Renal cortex interstitium (tissue), 11 donors: ENCODE measurements at regions not wholly inside any gene's neighbourhood (a gene's known extent, or its start where the extent isn't known, plus 50 kb on each side); places are given as distances from the start of the nearest gene placed in this dataset.
A peak's percentile ranks its signal among the peaks of the same experiment; 100 is the strongest.

Experiments
- DNase-seq, 11 donors: peaks; one replicate each; pipeline ENCODE4 v3.0.0-alpha.2; 2013; ENCODE audit warnings: low read depth in 9 of 11, low spot score in 4 of 11; ENCODE audit errors: extremely low read depth in 1 of 11

DNA sequence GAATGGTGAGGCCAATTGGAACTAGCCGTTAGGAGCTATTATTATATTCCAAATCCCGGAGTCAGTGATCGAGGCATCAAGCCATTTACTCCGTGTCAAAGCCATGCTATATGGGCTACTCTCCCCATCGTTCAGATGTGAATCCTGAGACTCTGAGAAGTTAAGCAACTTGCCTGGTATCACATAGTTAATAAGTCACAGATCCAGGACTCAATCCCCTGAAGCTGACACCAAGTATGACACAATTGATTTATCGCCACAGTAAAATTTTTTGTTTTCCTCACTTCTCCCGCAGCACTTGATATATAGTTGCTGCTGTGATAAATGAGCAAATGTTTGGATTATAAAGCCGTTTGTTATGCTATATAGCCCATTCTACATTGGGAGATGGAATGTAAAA is 50.8 kb upstream of the TSHZ2 start:
- DNase-seq = no peak

DNA sequence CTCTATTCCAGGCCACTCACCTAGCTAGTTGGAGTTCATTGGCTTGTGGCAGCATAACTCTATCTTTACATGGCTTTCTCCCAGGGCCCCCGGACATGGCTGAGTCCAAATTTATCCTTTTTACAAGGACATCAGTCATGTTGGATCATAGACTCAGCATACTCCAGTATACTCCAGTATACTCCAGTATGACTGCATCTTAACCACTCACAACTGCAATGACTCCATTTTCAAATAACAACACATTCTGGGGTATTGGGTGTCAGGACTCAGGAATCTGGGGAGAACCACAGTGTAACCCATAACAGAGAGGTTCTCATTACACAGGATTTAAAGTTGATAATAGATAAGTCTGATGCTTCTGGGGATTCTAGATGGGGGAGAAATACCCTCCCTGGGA is 53.8 kb upstream of the TSHZ2 start:
- DNase-seq = no peak

DNA sequence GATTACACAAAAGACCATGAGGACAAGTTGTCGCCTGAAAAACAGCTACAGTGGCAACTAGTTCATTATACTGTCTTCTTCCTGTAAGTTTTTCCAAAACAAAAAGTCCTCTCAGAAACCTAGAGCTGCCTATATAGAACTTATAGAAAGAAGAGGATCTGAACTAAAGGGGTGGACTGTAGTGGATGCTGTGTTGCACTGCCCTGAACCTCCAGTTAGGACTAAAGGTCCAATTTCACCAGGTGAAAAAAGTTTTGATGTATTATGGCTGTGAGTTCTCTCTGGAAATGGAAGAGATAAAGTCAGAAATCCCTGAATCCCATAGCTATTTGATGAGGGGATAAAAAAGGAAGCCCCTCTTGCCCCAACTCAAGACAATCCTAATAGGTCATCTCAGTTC is 56.6 kb upstream of the TSHZ2 start:
- no peak for DNase-seq

DNA sequence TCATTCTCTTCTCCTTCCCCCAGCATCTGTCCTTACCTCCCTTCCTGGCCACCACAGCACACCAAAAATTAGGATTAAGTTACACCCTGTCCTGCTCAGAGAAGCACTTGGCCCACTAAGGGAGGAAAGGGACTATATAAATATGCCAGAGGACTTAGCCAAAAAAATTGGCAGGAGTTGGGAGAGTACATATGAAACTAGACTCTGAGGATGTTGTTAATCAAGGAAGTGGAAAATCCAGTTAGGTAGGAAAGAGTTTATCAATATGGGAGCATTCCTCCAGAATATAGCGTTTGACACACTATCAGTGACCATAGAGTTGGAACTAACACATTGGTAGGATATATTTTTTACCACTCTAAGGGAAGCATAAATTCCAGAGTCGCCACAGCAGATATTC is 57.3 kb upstream of the TSHZ2 start:
- DNase-seq = no peak

DNA sequence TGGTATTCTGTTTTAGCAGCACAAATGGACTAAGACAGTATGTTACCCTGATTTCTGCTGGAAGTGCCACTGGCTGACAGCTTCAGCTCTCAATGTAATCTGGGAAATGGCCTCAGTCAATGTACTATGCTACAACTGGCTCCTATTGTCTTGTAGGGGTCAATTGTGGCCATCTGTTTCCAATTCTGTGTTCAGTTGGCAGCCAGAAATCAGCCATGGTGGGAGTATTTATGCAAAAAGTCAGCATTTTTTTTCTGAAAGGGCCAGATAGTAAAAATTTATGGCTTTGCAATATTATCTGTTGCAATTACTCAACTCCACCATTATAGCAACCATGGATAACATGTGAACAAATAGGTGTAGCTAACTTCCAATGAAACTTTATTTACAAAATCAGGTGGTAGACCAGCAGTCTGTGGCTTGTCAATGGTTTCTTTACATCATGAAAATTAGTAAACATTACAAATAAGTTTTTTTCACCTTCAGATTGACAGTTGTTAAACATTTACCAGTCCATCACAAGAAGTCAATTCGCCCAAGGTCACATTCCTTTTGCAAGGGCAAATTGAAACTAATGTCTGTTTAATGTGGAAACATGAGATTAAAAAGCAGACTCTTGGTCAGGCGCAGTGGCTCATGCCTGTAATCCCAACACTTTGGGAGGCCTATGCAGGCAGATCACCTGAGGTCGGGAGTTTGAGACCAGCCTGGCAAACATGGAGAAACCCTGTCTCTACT is 58.3 kb upstream of the TSHZ2 start:
- DNase-seq = no peak

DNA sequence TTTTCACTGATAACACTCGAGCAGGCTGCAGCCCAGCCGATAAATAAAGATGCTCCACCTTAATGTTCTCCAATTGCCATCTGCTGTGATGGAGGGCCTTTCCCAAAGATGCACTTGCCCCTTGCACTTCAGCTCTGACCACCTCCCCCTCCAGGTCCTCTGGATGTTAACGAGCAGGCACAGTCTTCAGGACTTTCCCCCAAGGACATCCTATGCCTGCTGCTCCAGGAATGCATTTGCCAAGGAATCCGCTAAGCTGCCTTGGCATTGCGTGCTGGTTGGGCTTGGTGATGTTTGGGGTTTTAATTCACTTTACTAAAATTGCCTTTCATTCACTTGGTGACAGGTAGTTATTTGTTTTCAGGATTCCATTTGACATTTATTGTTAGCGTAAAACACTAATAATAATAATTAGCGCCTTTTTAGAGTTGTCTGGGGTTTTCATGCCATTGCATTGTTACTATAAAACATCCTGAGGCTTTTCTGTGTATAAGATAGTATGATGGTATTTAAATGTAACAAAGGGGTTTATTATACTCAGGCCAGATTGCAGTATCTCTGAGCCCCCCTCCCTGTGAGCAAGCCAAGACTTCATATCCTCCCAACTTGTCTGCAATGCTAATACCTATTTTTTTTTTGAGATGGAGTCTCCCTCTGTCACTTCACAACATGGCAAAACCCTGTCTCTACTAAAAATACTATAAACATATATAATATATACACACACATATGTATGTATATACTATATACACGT is 66.7 kb upstream of the TSHZ2 start:
- no peak for DNase-seq

DNA sequence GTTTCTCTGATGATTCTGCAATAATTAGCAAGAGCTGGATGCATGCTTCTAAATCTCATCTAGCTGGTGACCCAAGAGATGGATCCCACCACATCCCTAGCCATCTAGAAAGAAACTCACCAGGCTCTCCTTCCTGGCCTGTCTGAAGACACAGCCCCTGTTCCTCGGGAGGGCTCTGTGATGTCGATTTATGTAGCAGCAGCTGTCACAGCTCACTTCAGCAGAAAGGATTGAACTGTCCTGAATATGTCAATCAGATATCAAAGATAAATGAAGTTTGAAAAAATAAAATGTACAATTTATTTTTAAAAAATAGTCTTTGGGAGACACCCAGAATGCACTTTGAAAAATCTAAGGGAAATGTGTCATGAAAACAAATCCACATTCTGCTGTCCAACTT is 67.3 kb upstream of the TSHZ2 start:
- no peak for DNase-seq

DNA sequence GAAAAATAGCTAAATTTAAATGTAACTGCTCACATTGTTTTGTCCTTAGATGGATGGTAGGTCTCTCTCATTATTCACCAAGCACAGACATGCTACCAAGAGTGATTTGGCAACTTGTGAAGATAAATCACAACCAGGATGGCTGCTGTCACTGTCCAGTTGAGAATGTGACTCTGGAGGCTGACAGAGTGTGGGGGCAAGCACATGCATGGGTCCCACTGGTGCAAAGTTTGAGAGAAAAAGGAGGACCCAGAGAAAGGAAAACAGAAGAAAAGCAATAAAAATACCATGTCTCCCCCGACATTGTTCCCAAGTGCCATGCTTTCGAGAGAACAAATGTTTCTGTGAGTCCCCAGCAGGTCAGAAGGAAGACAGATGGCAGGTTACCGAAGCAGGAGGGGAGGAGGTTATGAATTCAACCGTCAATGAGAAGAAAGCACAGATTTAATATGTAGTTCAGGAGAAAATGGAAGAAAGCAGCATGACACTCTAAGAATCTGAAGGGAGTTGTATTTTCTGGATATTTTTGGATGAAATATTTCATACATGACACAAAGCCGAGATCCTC is 73.0 kb upstream of the TSHZ2 start:
- no peak for DNase-seq

DNA sequence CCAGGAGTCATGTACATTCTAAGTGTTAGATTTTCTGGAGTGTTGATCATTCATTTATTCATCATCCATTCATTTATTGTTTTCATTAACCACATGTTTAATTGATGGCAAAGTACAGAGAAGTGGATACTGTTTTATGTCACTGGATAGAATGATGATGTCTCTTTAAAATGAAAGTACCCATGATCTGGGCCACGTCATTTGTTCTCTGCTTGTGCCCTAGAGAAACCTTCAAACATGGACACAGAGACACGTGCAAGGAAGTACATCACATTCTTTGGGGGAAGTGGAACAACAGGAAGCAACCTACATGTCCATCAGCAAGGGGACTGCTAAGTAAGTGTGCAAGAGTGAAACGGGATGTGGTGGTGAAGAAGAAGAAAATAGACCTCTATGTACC is 75.8 kb upstream of the TSHZ2 start:
- no peak for DNase-seq

DNA sequence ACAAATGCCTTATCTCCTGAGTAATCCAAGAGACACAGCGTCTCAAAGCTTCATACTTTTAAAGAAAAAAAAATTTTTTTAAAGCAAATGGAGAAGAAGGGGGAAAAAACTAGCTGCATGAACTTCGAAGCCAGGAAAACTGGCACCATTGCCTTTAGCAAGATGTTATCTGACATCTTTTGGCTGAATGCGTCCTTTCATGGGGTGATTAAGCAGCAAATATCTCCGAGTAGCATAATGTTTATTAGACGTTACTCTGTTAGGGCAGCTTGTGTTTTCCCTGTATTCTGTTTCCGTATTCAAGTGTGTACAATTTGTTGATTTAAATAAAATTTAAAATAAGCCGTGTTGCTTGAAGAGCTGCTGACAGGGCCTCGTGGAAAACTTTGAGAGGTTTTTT is 76.5 kb upstream of the TSHZ2 start:
- peak in 1 of 11 donors; percentile 9 for DNase-seq

DNA sequence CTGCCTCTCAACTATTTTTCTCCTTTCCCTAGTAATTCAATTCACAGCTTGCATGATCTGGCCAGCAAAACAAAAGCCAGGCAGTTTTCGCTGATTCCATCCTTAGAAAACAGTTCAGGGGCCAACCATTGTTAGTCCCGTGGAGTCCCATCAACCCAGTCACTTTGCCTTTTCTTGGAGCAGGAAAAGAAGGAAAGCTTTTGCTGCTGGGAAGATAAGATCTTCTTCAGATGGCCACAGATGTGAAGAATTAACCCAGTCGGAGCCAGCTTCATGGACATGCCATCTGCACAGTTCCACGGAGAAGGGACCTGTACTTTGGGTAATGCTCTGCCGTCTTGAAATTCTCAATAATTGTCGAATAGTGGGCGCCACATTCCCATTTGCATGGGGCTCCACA is 76.9 kb upstream of the TSHZ2 start:
- DNase-seq = no peak

DNA sequence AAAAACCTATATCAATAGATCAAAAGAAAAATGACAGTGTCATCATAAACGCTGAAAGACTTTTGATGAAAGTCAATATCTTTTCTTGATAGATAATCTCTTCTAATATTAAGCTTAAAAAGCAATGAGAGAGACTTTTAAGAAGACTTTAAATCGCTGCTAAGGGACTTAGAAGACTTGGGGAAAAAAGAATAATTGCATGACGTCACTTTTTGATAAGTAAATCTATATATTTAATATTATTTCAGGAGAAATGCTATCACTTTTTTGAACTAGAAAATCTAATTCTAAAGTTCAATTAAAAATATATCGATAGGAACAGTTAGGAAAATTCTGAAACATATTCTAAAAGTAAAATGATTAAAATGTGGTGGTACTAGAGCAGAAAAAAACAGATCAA is 78.7 kb upstream of the TSHZ2 start:
- DNase-seq = no peak

DNA sequence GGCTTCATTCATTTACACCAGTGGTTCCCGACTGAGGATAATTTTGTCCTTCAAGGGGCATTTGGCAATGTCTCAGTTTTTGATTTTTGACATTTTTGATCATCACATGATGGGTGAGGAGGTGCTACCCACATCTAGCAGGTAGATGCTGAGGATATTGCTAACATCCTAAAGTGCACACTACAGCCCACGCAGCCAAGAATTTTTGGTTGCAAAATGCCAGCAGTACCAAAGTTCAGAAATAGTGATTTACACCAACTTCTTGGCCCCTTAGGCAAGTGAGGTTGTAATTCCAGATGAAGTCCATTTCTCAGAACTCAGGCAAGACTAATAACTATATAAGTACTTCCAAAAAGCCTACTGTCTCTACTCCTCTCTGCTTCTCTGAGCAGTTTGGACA is 80.1 kb upstream of the TSHZ2 start:
- DNase-seq = no peak

DNA sequence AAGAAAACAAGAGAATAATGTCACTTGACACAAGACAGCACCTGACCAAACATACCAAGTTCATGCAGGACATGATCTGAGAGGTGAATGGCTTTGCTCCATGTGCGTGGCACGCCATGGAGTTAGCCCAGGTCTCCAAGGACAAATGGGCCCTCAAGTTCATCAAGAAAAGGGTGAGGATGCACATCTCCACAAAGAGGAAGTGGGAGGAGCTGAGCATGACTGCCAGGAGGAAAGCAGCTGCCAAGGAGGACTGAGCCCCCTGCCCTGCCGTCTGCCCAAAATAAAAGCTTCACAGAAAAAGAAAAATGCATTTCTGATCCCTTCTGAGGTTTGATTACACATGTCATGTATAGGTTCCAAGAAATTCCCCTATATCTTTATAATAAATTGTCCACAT is 82.0 kb upstream of the TSHZ2 start:
- DNase-seq = no peak

DNA sequence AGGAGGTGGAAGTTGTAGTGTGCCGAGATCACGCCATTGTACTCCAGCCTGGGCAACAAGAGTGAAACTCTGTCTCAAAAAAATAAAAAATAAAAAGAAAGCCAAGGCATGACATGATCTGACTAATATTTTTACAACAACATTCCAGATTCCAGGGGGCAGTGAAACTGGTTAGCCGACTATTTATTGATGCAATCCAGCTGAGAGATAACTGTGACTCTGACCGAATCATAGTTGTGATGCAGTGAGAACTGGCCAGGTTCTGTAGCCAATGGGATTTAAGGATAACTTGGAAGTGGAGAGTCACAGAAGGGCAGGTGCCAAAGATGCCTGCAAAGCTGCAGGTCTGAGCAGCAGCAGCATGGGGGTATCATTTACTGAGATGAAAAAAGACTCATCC is 82.9 kb upstream of the TSHZ2 start:
- no peak for DNase-seq

DNA sequence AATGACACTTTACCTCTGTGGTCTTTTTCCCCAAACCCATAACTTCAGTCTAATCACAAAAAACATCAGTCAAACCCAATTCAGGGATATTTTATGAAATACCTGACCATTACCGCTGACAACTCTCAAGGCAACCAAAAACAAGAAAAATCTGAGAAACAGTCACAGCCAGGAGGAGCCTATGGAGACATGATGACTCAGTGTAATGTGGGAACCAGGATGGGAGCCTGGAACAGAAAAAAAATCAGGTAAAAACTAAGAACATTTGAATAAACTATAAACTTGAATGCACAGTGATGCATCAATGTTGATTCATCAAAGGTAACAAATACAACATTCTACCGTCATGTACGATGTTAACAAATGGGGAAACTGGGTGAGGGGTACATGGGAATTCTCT is 84.1 kb upstream of the TSHZ2 start:
- no peak for DNase-seq

DNA sequence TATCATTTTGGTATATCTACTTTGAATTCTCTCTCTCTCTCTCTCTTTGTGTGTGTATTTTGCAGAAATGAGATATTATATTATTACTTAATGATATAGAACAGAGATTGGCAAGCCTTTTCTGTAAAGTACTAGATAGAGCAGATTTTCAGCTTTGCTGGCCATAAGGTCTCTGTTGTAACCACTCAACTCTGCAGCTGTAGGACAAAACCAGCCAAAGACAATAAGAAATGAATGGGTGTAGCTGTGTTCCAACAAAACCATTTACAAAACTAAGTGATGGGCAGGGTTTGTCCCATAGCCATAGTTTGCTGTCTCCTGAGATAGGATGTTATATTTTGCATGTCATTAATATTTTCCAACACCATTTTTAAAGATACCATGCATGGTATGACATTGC is 91.2 kb upstream of the TSHZ2 start:
- DNase-seq = no peak

DNA sequence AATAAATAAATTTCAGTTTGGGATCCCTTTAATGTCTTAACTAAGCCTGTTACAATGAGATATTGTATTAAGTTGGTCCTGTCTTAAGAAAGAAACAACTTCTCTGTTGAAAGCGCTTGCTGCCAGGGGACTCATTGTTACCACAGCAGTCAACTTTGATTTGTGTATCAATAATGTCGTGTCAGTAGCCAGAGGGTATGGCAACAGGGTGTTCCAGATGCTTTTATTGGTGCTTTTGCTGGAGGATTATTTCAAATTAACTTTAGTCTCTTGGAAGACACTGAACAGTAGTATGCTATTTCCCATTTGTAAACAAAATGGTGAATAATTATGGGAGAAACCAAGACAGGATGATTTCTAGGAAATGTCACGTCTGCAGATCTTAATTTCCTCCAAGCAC is 91.9 kb upstream of the TSHZ2 start:
- no peak for DNase-seq

DNA sequence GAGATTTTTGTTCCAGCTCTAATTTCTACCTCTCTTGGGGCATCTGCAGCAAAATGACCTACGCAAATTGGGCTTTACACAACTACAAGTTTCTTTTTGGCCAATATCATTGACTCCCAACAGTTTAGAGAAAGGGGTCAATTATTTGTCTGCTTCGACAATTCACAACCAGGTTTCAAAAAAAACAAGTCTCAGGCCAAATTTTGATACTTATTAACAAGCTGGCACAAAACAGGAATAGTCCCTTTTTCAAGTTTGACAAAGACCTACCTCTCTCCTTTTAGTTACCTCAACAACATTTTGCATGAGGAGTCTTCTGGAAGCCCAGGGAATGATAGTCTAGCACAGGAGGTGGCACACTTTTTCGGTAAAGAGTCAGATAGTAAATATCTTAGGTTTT is 97.9 kb upstream of the TSHZ2 start:
- no peak for DNase-seq

DNA sequence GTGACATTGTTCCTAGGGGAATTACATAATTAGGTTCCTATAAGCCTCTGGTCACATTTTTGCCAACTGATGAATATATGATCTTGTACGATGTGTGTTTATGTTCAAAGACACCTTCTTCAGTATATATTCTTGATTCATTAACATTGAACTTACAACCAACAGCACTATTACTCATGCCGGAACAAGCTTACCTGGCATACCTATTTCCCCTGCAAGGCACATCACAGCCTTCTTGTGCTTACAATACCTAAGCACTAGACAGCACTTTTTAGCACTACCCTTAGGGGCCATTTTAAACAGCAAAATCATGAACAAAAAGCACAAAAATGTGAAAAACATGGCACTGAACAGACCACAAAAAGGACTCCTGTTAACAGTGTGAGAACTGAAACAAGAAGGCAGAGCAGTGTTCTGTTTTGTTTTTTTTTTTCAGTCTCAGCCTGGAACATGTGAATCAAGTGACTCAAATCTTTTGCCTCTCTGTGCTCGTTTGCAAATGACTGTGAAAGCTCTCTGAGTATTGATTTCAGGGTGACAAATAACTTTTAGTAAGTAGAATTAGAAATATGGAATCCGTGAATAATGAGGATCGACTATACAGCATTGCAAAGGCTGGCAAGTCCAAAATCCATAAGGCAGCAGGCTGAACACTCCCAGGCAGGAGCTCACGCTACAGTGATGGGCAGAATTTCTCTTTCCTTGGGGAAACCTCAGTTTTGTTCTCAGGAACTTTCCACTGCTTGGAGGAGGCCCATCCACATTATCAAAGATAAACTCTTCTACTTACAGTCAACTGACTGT is 102.3 kb upstream of the TSHZ2 start:
- DNase-seq = no peak
